ENCODE measurements at regions not wholly inside any gene's neighbourhood (a gene's known extent, or its start where the extent isn't known, plus 50 kb on each side); places are given as distances from the start of the nearest gene placed in this dataset.

- DNase-seq = no peak
- Histone ChIP-seq H3K4me3 (no peak overlapping the region), H3K27me3 (peaks cover 14% of the 10 kb centered on the region), H3K27ac (no peak overlapping the region), H3K36me3 (no peaks in the 10 kb centered on the region), H3K9me3 (no peaks in the 10 kb centered on the region), H3K4me1 (no peaks in the 10 kb centered on the region)
- intact Hi-C loops (cut with DNase I; ENCODE audit: low total_unique reads) (no loop called here), in situ Hi-C loops (cut with MboI; ENCODE audit: low pct_ligation_motif_present in 1 of 4, low pct_unique_long_range_greater_than_20kb in 1 of 4, low sequenced_read_pairs in 3 of 4) (no loop called here)
- 91 to 100% methylated on average over 2 to 3 of the region's 3 CpGs for WGBS, 2 donors (ENCODE audit: low coverage in 1 of 2)
- TF ChIP-seq POLR2A (IDR thresholded peaks at IDR 0.05) (no peak), EP300 (IDR thresholded peaks at IDR 0.05; ENCODE audit: low read depth) (no peak), POLR2AphosphoS5 (IDR thresholded peaks at IDR 0.05) (no peak), CTCF (IDR thresholded peaks at IDR 0.05) (no peak)
Measured at GRCh38 chr10:6726924-6727323, 146.8 kb upstream of the PRKCQ start.

DNA sequence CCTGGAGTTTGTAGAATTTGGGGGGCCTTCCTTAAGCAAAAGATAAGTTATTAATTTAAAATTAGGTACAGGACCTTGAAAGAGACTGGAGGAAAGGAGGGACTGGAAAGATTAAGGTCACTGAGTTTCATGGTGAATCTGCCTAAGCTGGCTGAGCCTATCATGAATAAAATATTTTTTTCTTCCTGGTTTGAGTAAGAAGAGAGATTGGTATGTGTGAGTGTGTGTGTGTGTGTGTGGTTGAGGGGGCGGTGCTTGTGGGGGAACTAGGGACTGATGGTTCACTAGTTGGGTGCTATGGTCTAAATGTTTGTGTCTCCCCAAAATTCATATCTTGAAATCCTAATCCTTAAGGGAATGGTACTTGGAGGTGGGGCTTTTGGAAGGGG, 142.5 kb upstream of the PRKCQ start:
- WGBS, 2 donors (ENCODE audit: low coverage in 1 of 2) = 96 to 100% methylated on average over 1 of the region's 1 CpG
- in situ Hi-C loops (cut with MboI; ENCODE audit: low pct_ligation_motif_present in 1 of 4, low pct_unique_long_range_greater_than_20kb in 1 of 4, low sequenced_read_pairs in 3 of 4) (no loop called here), intact Hi-C loops (cut with DNase I; ENCODE audit: low total_unique reads) (no loop called here)
- Histone ChIP-seq H3K27me3 (peaks cover 6% of the 10 kb centered on the region), H3K36me3 (no peaks in the 10 kb centered on the region), H3K9me3 (no peaks in the 10 kb centered on the region), H3K4me3 (no peak overlapping the region), H3K27ac (peak overlapping the region; percentile 23 to 59 (median 48)), H3K4me1 (no peaks in the 10 kb centered on the region)
- no peak for TF ChIP-seq EP300 (IDR thresholded peaks at IDR 0.05; ENCODE audit: low read depth)
- no peak for TF ChIP-seq POLR2AphosphoS5 (IDR thresholded peaks at IDR 0.05)
- TF ChIP-seq POLR2A (IDR thresholded peaks at IDR 0.05) = no peak
- no peak for TF ChIP-seq CTCF (IDR thresholded peaks at IDR 0.05)
- DNase-seq = no peak

- Histone ChIP-seq H3K4me1 (no peaks in the 10 kb centered on the region), H3K27me3 (peaks cover 6% of the 10 kb centered on the region), H3K36me3 (no peaks in the 10 kb centered on the region), H3K27ac (peak overlapping the region; percentile 39 to 62 (median 54)), H3K4me3 (no peak overlapping the region), H3K9me3 (no peaks in the 10 kb centered on the region)
- 49 to 57% methylated on average over 11 of the region's 11 CpGs for WGBS, 2 donors (ENCODE audit: low coverage in 1 of 2)
- TF ChIP-seq CTCF (IDR thresholded peaks at IDR 0.05) (no peak), POLR2AphosphoS5 (IDR thresholded peaks at IDR 0.05) (peak; percentile 28 to 52 (median 43)), POLR2A (IDR thresholded peaks at IDR 0.05) (no peak)
- in situ Hi-C loops (cut with MboI; ENCODE audit: low pct_ligation_motif_present in 1 of 4, low pct_unique_long_range_greater_than_20kb in 1 of 4, low sequenced_read_pairs in 3 of 4) = no loop called here
- no peak for DNase-seq
- intact Hi-C loops (cut with DNase I; ENCODE audit: low total_unique reads) = no loop called here
Measured at GRCh38 chr10:6721964-6722615, 142.0 kb upstream of the PRKCQ start.

- no peak overlapping the region for H3K4me3 ChIP-seq
- H3K36me3 ChIP-seq = no peaks in the 10 kb centered on the region
- intact Hi-C loops (cut with DNase I; ENCODE audit: low total_unique reads) = no loop called here
- 50 to 61% methylated on average over 1 to 7 of the region's 7 CpGs for WGBS, 2 donors (ENCODE audit: low coverage in 1 of 2)
- peak overlapping the region; percentile 39 to 62 (median 53) for H3K27ac ChIP-seq
- no peaks in the 10 kb centered on the region for H3K9me3 ChIP-seq
- peak in 2 of 3 donors; percentile 34 to 39 for TF ChIP-seq POLR2AphosphoS5 (IDR thresholded peaks at IDR 0.05)
- no peak for TF ChIP-seq EP300 (IDR thresholded peaks at IDR 0.05; ENCODE audit: low read depth)
- in situ Hi-C loops (cut with MboI; ENCODE audit: low pct_ligation_motif_present in 1 of 4, low pct_unique_long_range_greater_than_20kb in 1 of 4, low sequenced_read_pairs in 3 of 4) = no loop called here
- DNase-seq = peak; percentile 29
- no peaks in the 10 kb centered on the region for H3K4me1 ChIP-seq
- H3K27me3 ChIP-seq = peaks cover 6% of the 10 kb centered on the region
Measured at GRCh38 chr10:6721480-6721879, 141.4 kb upstream of the PRKCQ start.

GRCh38 chr10:6719561-6719960, 139.5 kb upstream of the PRKCQ start:
- TF ChIP-seq EP300 (IDR thresholded peaks at IDR 0.05; ENCODE audit: low read depth) (no peak), POLR2AphosphoS5 (IDR thresholded peaks at IDR 0.05) (no peak), CTCF (IDR thresholded peaks at IDR 0.05) (no peak), POLR2A (IDR thresholded peaks at IDR 0.05) (no peak)
- H3K4me3 ChIP-seq = no peak overlapping the region
- WGBS, 2 donors (ENCODE audit: low coverage in 1 of 2) = 96% methylated on average over 2 of the region's 2 CpGs; no CpG with 5 or more reads in 1 of the 2 donors
- DNase-seq = no peak
- H3K27ac ChIP-seq = no peak overlapping the region
- no peaks in the 10 kb centered on the region for H3K36me3 ChIP-seq
- H3K4me1 ChIP-seq = no peaks in the 10 kb centered on the region
- H3K27me3 ChIP-seq = no peaks in the 10 kb centered on the region
- H3K9me3 ChIP-seq = no peaks in the 10 kb centered on the region
- intact Hi-C loops (cut with DNase I; ENCODE audit: low total_unique reads) (no loop called here), in situ Hi-C loops (cut with MboI; ENCODE audit: low pct_ligation_motif_present in 1 of 4, low pct_unique_long_range_greater_than_20kb in 1 of 4, low sequenced_read_pairs in 3 of 4) (no loop called here)

Data from transverse colon (tissue), 4 donors.